Adrenal gland (tissue), 5 donors: ENCODE measurements at regions not wholly inside any gene's neighbourhood (a gene's known extent, or its start where the extent isn't known, plus 50 kb on each side); places are given as distances from the start of the nearest gene placed in this dataset.

Source experiments
- POLR2A ChIP-seq, 2 donors: fragments of 450-650 bp; IDR thresholded peaks; one replicate each; pipeline ENCODE4 v1.6.1; 2017; ENCODE audit warnings: antibody characterized with exemption in 2 of 2, mild to moderate bottlenecking in 2 of 2, moderate library complexity in 1 of 2
- TF ChIP-seq, protein P1 (sequence below), 6 experiments: fragments of 450-650 bp in 4 of 6; fragments of 200-600 bp in 2 of 6; sonication (generic) in 1 of 6; IDR thresholded peaks; 1 replicate in 5 of 6; 2 replicates in 1 of 6; pipeline versions ENCODE4 v1.5.1 to v1.8.0; 2016 to 2021; ENCODE audit warnings: antibody characterized with exemption in 6 of 6, mild to moderate bottlenecking in 2 of 6, moderate library complexity in 1 of 6
- donor health status: DM: no; HTN: no; CAD: no.

DNA sequence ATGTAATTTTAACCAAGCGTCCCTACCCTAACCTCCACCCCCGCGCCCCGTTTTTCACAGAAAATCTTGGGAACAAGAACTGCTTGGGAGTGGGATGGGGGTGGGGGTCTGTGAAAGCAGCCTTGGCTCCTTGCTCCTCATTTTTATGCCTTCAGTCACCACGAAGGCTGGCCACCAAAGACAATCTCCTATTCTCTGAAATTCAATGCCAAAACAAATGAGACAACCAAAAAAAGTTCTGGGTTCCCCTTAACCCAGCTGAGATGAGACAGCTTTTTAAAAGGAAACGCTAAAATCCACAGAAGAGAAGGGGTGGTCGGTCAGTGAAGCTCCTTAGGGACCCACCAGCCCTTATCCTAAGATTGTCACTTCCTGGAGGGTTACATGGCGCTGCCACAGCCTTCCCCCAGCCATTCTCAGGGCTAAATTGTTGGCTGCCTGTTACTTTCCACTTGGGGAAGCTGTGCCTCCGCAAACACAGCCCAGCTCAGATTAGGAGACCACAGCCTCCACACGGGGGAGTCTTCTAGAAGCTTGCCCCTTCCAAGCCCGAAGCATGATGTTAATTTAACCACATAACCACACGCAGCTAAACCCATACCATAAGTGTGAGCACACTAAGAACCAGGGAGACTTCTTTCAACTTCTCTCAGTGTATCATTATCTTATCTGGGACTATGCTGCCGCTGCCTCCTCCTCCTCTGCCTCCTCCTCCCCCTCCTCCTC, 136.3 kb downstream of the FOXD1 start:
- TF ChIP-seq, protein P1, sequence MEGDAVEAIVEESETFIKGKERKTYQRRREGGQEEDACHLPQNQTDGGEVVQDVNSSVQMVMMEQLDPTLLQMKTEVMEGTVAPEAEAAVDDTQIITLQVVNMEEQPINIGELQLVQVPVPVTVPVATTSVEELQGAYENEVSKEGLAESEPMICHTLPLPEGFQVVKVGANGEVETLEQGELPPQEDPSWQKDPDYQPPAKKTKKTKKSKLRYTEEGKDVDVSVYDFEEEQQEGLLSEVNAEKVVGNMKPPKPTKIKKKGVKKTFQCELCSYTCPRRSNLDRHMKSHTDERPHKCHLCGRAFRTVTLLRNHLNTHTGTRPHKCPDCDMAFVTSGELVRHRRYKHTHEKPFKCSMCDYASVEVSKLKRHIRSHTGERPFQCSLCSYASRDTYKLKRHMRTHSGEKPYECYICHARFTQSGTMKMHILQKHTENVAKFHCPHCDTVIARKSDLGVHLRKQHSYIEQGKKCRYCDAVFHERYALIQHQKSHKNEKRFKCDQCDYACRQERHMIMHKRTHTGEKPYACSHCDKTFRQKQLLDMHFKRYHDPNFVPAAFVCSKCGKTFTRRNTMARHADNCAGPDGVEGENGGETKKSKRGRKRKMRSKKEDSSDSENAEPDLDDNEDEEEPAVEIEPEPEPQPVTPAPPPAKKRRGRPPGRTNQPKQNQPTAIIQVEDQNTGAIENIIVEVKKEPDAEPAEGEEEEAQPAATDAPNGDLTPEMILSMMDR (IDR thresholded peaks at IDR 0.05) = no peak
- TF ChIP-seq POLR2A (IDR thresholded peaks at IDR 0.05) = no peak
